HG03469 (cell line): ENCODE measurements at regions not wholly inside any gene's neighbourhood (a gene's known extent, or its start where the extent isn't known, plus 50 kb on each side); places are given as distances from the start of the nearest gene placed in this dataset.
"Not testable (repeated sequence)": the region's sequence is repeated elsewhere in the genome, so short reads cannot be mapped to it uniquely, and the experiment has no call there.

Experiments
- ATAC-seq: cut with Tn5 transposase; IDR thresholded peaks from one replicate; pipeline ENCODE4 v1.9.1; 2021; ENCODE audit warnings: mild to moderate bottlenecking, moderate library complexity, moderate number of reproducible peaks; ENCODE audit not compliant: unreplicated experiment

- no peak for ATAC-seq
Observed at GRCh38 chr18:38575023-38575422, 1009.4 kb upstream of the CELF4 start.

DNA sequence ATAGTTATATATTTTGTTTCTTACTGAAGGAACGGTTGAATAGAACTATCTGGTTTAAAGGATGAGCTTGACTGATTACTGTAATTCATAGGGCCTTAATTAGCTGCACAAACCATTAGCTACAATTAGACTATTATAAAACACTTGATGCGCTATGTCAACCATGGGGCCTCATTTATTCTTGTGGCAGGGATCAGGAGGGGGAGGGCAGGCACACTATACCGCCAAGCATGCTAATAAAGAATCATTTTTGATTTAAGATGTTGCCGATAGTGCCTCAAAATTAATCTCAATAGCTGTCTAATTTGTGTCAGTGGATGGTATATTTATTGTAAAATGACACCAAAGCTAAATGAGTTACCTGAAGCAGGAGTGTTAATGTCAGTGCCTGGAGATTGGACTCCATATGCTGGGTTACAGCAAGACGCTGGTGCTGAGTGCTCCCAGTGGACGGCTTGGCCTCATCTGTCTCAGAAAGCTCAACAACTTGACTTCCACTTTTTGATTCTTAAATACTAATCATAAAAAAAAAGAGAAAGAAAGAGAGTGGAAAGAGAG, 1007.0 kb upstream of the CELF4 start:
- no peak for ATAC-seq

- ATAC-seq = no peak
Observed at GRCh38 chr18:38571651-38572050, 1006.1 kb upstream of the CELF4 start.

- ATAC-seq = no peak
Observed at GRCh38 chr18:38565513-38565912, 999.9 kb upstream of the CELF4 start.

GRCh38 chr18:38563396-38563980, 997.9 kb upstream of the CELF4 start:
- ATAC-seq = no peak

GRCh38 chr18:38557006-38557405, 991.4 kb upstream of the CELF4 start:
- no peak for ATAC-seq

DNA sequence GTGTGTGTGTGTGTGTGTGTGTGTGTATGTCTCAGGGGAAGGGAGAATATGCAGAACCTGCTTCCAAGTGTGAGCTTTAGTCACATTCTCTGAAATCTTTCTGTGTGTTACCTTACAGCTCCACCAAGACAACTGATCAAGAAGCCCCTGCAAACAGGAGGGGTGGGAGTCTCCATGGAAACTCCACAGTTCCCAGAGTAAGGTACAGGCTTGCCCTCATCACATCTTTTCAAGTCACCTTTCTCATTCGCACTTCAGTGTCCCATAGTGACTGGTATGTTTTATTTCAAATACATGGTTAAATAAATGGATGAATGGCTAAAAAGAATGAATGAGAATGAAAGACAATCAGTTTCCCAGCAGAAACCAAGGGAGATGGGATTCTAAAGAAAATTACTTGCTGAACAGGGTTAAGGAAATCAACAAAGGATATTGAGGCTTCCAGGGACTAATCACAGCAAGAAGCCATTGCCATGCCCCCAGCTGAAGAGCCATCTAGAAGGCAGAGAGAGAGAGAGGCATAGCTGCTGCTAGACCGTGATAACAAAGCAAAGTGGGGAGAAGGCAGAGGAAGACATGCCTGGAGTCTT, 987.2 kb upstream of the CELF4 start:
- no peak for ATAC-seq

- no peak for ATAC-seq
Observed at GRCh38 chr18:38551881-38552280, 986.3 kb upstream of the CELF4 start.

DNA sequence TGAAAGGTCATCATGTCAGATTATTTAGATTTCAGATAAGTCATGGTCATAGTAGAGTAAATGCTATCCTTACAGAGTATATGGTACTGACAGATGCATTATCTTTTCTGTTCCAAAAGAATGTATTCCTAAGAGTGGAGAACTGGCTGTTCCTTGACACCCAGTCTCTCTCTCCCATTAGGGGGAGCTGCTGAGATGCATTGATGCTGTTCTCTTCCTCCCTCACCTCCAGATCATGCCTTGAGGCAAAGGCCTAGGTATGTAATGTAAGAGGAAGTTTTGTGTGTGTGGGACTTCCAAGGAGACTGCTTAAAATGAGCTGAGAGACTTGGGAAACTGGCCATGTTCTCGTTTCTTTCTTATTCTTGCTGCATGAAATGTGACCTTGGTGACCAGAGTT, 979.5 kb upstream of the CELF4 start:
- no peak for ATAC-seq

DNA sequence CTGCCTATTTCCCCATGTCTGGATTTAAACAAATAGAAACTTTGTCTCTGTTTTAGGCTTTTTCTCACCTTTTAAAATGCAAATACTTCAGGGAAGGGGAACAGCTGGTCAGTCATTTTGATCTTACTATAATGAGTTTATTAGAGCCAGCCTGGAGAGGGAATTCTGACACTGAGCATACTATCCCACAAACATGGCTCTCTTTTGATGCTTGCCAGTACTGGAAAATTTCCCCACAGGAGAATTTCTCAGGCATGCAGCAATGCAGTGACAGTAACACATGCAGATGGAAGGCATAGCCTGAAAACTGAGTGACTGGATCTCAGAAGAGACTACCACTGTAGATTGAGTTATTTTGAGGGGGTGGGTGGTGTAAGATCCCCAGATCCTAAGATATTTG, 974.3 kb upstream of the CELF4 start:
- no peak for ATAC-seq

GRCh38 chr18:38539371-38539770, 973.8 kb upstream of the CELF4 start:
- ATAC-seq = no peak

DNA sequence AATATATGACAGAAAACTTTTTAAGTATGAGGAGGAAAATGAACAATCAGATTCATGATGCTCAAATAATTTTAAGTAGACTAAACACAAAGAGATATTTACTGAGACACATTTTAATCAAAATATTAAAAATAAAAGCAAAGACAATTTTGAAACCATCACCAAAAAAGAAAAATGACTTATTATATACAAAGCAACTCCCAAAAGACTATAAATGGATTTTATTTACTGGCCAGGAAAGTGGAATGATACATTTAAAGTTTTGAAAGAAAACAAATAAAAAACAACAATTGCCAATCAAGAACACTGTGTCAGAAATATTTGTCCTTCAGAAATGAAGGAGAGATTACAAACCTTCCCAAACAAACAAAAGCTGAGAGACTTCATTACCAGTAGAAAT, 968.5 kb upstream of the CELF4 start:
- no peak for ATAC-seq

DNA sequence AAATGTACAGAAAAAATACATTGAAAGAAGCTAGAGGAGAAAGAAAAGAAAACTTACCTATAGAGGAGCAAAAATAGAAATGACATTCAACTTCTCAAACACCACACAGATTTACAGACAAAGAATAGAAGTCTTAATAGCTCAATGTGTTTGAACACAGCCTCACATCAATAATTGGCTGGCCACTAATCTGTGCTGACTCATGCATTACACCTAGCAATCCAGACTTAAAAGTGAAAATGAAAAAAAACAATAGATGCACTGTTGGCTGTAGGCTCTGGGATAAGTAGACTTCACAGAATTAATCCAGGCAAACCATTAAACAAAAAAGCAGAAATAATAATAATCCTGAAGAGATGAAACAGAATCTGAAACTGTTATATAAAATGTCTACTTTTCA, 961.3 kb upstream of the CELF4 start:
- ATAC-seq = no peak

- no peak for ATAC-seq
Observed at GRCh38 chr18:38525039-38525438, 959.4 kb upstream of the CELF4 start.

DNA sequence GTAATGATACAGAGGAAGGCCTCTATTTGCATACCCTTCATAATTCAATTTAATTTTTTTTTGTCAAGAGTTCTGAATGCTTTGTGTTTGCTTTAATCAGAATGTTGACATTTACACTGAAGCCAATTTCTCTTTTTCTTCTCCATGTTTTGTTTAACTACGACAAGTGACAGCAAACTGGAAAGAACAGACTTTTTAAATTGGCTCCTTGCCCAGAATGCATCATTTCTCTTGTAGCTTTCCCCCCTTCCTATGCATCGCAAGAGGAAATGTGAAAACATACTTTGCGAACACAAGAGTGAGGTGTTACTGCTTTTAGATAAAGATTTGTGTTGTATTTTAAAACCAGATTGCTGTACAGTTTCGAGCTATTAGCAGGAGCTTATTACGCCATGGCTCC, 955.2 kb upstream of the CELF4 start:
- no peak for ATAC-seq

DNA sequence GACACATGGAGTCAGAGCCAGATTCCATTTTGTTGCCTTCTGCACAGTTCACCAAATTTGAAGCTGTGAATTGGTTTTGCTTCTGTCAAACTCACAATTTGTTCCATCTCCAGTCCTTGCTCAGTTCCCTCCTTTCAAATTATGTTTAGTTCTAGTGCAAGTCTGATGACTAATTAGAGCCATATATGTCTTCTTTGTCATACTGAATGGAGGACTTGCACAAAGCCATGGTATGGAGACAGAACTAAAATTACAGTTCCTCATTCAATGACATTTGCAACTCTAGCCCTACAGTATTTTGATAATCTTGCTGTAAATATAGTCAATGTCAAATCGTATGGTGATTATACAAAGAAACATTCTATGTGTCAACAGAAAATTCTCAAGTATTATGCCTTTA, 936.9 kb upstream of the CELF4 start:
- ATAC-seq = no peak

DNA sequence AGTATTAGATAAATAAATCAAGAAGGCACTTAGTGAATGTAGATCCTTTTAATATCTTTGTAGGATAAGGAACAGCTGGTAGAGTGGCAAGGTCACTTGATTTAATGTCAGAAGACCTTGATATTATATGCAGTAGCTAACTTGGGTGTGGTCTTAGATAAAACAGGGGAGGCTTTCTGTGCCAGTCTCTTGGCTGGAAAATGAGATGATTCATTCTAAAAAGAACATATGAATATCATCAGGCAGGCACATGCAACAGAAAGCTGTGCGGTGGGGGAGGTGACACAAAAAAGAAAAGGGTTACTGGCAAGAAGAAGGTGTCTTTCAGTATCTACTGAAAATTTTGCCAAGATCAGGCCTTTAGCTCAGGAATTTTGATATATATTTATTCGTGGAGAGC, 931.7 kb upstream of the CELF4 start:
- no peak for ATAC-seq

DNA sequence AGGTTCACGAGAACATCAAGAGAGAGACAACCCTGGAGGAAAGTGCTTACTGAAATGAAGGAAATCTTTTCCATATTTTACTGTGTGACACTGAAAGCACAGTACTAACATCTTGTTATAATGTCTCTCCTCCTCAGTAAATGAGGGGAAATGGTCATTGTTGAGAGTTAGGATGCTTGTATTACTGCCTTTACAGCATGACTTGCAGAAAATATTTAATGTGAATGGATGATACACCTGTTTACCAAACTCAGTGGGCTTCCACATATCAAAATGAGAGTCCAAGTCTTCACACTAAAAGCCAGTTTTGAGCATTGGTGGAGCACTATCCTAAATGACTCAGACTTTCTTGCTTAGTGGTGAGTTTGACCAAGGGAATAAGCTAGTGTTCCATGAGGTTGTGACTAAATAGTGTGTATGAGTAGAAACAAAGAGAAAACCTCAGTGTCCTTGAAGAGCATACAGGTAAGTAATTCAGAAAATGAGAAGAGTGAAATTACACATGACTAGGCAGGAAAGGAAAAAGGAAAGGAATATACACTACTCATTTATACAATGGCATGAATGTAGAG, 930.7 kb upstream of the CELF4 start:
- no peak for ATAC-seq

- no peak for ATAC-seq
Observed at GRCh38 chr18:38494065-38494464, 928.5 kb upstream of the CELF4 start.

GRCh38 chr18:38491195-38491594, 925.6 kb upstream of the CELF4 start:
- ATAC-seq = no peak

DNA sequence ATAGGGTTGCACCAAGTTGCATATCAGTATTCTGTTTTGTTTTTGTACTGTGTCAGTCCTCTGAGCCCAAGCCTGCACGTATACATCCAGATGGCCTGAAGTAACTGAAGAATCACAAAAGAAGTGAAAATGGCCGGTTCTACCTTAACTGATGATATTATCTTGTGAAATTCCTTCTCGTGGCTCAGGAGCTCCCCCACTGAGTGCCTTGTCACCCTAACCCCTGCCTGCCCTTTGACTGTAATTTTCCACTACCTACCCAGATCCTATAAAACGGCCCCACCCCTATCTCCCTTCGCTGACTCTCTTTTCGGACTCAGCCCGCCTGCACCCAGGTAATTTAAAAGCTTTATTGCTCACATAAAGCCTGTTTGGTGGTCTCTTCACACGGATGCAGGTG, 924.1 kb upstream of the CELF4 start:
- not testable (repeated sequence) for ATAC-seq

DNA sequence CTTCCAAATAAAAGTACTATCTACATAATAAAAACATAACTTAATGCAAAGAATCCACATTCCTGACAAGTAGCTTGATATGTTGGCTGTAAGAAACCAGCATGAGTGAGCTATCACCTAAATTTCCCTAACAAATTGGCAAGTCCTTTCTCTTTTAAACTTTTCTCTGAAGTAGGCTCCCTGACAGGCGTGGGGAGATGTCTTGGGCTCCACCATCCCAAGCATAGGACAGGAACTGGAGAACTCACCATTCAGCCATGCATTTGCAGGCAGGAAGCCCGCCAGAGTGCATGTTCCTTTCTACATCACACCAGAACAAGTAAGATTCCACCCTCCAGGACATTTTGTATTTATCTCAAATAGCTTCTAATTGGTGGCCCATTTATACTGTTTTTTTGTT, 921.9 kb upstream of the CELF4 start:
- no peak for ATAC-seq

DNA sequence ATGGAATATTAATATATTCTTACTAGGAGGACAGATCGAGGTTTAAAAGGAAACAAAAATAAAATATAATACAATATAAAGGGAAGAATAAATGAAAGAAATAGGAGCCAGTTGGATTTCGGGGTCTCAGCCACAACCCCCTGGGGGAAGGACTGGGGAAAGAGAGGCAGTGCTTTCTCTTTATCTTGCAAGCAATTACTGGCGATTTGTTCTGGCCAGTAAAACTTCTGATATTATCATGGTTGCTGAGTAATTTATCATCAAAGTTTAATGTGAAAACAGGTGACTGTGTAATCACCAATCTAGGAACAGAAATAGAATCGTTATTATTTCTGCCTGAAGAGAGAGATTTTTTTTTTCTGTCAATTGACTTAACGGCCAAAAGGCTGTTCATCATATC, 917.7 kb upstream of the CELF4 start:
- ATAC-seq = no peak
